Lower leg skin (tissue), 3 donors: ENCODE measurements at regions not wholly inside any gene's neighbourhood (a gene's known extent, or its start where the extent isn't known, plus 50 kb on each side); places are given as distances from the start of the nearest gene placed in this dataset.

Source experiments
- CTCF ChIP-seq, 3 donors: fragments of 450-650 bp; IDR thresholded peaks; one replicate each; pipeline ENCODE4 v1.5.1; 2016; ENCODE audit warnings: antibody characterized with exemption in 3 of 3, mild to moderate bottlenecking in 3 of 3, moderate library complexity in 2 of 3
- POLR2A ChIP-seq, 2 donors: fragments of 450-650 bp; IDR thresholded peaks; one replicate each; pipeline ENCODE4 v1.6.1; 2016 to 2017; ENCODE audit warnings: antibody characterized with exemption in 2 of 2, mild to moderate bottlenecking in 1 of 2, moderate library complexity in 1 of 2

- no peak for TF ChIP-seq CTCF (IDR thresholded peaks at IDR 0.05)
- TF ChIP-seq POLR2A (IDR thresholded peaks at IDR 0.05), result no peak
These were observed 486.2 kb upstream of the RBFOX1 start for GRCh38 chr16:6846452-6846851.
